K562 (cell line): ENCODE measurements at regions not wholly inside any gene's neighbourhood (a gene's known extent, or its start where the extent isn't known, plus 50 kb on each side); places are given as distances from the start of the nearest gene placed in this dataset.

Experiments
- ATAC-seq: fragments of 200-7000 bp; cut with Tn5 transposase; 3 replicates; pipeline ENCODE4 v1.9.1; 2020; ENCODE audit warnings: moderate library complexity
- BruUV-seq: library from RNA; stranded (reverse); fragments of 400-500 nt; replicated peaks from 2 replicates; lab custom pipeline; 2021; lab: Mats Ljungman, UMichigan
- CTCF ChIA-PET: fragments of 300-600 bp; formaldehyde crosslinking; extraction: SDS; loops from one replicate; lab custom pipeline; 2021; ENCODE audit warnings: low intra/inter-chr PET ratio; lab: Yijun Ruan, JAX
- POLR2A ChIA-PET: fragments of 300-600, 350-650 bp; sonication (Branson Sonifier 250); formaldehyde crosslinking; extraction: SDS; loops from one replicate; lab custom pipeline; 2021; ENCODE audit warnings: antibody characterized with exemption, inconsistent platforms; lab: Yijun Ruan, JAX
- DNase-seq, 4 experiments: peaks; one replicate each; pipeline versions ENCODE4 v3.0.0 to v3.0.0-alpha.2; 2011 to 2018; ENCODE audit warnings: low spot score in 3 of 4, mixed read lengths in 3 of 4; ENCODE audit errors: extremely low read depth in 1 of 4
- FAIRE-seq: peaks from 2 replicates; lab custom pipeline; 2011; peaks lifted over from hg19 to GRCh38; lab: Jason Lieb, UNC
- H2AFZ ChIP-seq: 2 replicates; pipeline ENCODE4 v1.6.0; 2011; ENCODE audit warnings: low read depth, low read length, control low read depth, inconsistent platforms
- H3K27ac ChIP-seq: fragments of 200-600 bp; 3 replicates; pipeline ENCODE4 v1.8.0; 2011; ENCODE audit warnings: low read depth, mild to moderate bottlenecking, control low read depth, inconsistent platforms, low read length, moderate library complexity, mixed read lengths; ENCODE audit errors: extremely low read depth
- H3K27me3 ChIP-seq, 2 experiments: fragments of 300-600 bp in 1 of 2; 2 replicates in 1 of 2; 3 replicates in 1 of 2; pipeline versions ENCODE4 v1.6.0 to v1.8.0; 2011; ENCODE audit warnings: inconsistent platforms in 2 of 2, low read length in 2 of 2, mild to moderate bottlenecking in 1 of 2, mixed read lengths in 1 of 2, moderate library complexity in 1 of 2; ENCODE audit not compliant: control insufficient read depth in 2 of 2, insufficient read depth in 2 of 2
- H3K36me3 ChIP-seq: fragments of 300-600 bp; 3 replicates; pipeline ENCODE4 v1.8.0; 2011; ENCODE audit warnings: mild to moderate bottlenecking, low read length, inconsistent platforms; ENCODE audit not compliant: control insufficient read depth, insufficient read depth
- H3K4me1 ChIP-seq, 2 experiments: fragments of 200-600 bp in 1 of 2; replicated peaks in 1 of 2; 2 replicates in 1 of 2; 3 replicates in 1 of 2; pipeline versions ENCODE4 v1.5.1 to v1.8.0; 2011; ENCODE audit warnings: inconsistent platforms in 2 of 2, low read length in 2 of 2, mild to moderate bottlenecking in 1 of 2, mixed read lengths in 1 of 2, moderate library complexity in 1 of 2; ENCODE audit not compliant: control insufficient read depth in 2 of 2, insufficient read depth in 2 of 2
- H3K4me2 ChIP-seq: 2 replicates; pipeline ENCODE4 v1.6.1; 2011; ENCODE audit warnings: low read length, control low read depth, inconsistent platforms, mixed read lengths; ENCODE audit not compliant: insufficient read depth
- H3K4me3 ChIP-seq: fragments of 200-600 bp; sonication (generic), shearing (Covaris generic); 2 replicates; pipeline ENCODE4 v1.5.1; 2016; ENCODE audit warnings: control low read depth, inconsistent platforms
- H3K79me2 ChIP-seq: fragments of 200-600 bp; 3 replicates; pipeline ENCODE4 v1.8.0; 2011; ENCODE audit warnings: low read length, inconsistent platforms; ENCODE audit not compliant: control insufficient read depth, insufficient read depth
- H3K9ac ChIP-seq, 2 experiments: 2 replicates each; pipeline versions ENCODE4 v1.6.0 to v1.6.1; 2011; ENCODE audit warnings: low read depth in 2 of 2, low read length in 2 of 2, control low read depth in 1 of 2, inconsistent platforms in 1 of 2, mild to moderate bottlenecking in 1 of 2, mixed read lengths in 1 of 2; ENCODE audit not compliant: insufficient read depth in 1 of 2
- H3K9me1 ChIP-seq: one replicate; pipeline ENCODE4 v1.6.0; 2011; ENCODE audit warnings: inconsistent platforms, mild to moderate bottlenecking, low read length, moderate library complexity; ENCODE audit not compliant: control insufficient read depth, insufficient read depth
- H3K9me3 ChIP-seq: replicated peaks from 2 replicates; pipeline ENCODE4 v1.5.1; 2011; ENCODE audit warnings: low read depth, low read length, inconsistent platforms; ENCODE audit not compliant: control insufficient read depth, insufficient read depth
- H4K20me1 ChIP-seq: replicated peaks from 2 replicates; pipeline ENCODE4 v1.6.1; 2011; ENCODE audit warnings: low read length, inconsistent platforms, mixed read lengths; ENCODE audit not compliant: control insufficient read depth, insufficient read depth
- CBX5 ChIP-seq: IDR thresholded peaks from 2 replicates; pipeline ENCODE4 v1.6.1; 2014; ENCODE audit warnings: low read depth, borderline replicate concordance
- DACH1 ChIP-seq: fragments of 450-650 bp; IDR thresholded peaks from 2 replicates; pipeline ENCODE4 v1.6.1; 2018; ENCODE audit not compliant: partially characterized antibody
- FOXJ3 ChIP-seq: sonication (generic); formaldehyde crosslinking; IDR thresholded peaks from 2 replicates; pipeline ENCODE4 v1.4.0; 2020; ENCODE audit warnings: mild to moderate bottlenecking, missing genetic modification reagents
- PCBP1 ChIP-seq: fragments of 200-400 bp; formaldehyde crosslinking; IDR thresholded peaks from 2 replicates; pipeline ENCODE4 v1.6.1; 2018; ENCODE audit warnings: mild to moderate bottlenecking, low read depth, low read length; ENCODE audit not compliant: poor library complexity, severe bottlenecking
- RFX7 ChIP-seq: fragments of 250-450 bp; sonication (Bioruptor Pico); IDR thresholded peaks from 2 replicates; pipeline ENCODE4 v1.5.1; 2021; ENCODE audit warnings: mild to moderate bottlenecking
- ZFP1 ChIP-seq: fragments of 450-650 bp; formaldehyde crosslinking; IDR thresholded peaks from 2 replicates; pipeline ENCODE4 v1.4.0; 2020; ENCODE audit warnings: mild to moderate bottlenecking, mixed read lengths
- ZNF165 ChIP-seq: fragments of 250-450 bp; sonication (Bioruptor Pico); IDR thresholded peaks from 2 replicates; pipeline ENCODE4 v1.4.0; 2020; ENCODE audit warnings: borderline replicate concordance
- ZNF224 ChIP-seq: sonication (generic); formaldehyde crosslinking; IDR thresholded peaks from 2 replicates; pipeline ENCODE4 v1.8.0; 2022; ENCODE audit warnings: mild to moderate bottlenecking, missing genetic modification reagents
- ZNF668 ChIP-seq: fragments of 250-450 bp; sonication (Bioruptor Pico); IDR thresholded peaks from 2 replicates; pipeline ENCODE4 v1.8.0; 2022; ENCODE audit warnings: mild to moderate bottlenecking, inconsistent platforms
- ZNF830 ChIP-seq: fragments of 250-450 bp; sonication (Bioruptor Pico); IDR thresholded peaks from 2 replicates; pipeline ENCODE4 v1.5.0; 2021; ENCODE audit warnings: mild to moderate bottlenecking
- WGBS: fragments of 100-300 bp; shearing (Covaris generic); methylation state at CpG from one replicate; pipeline ENCODE4 v1.1.6; 2016; ENCODE audit warnings: low coverage, mixed read lengths; ENCODE audit not compliant: insufficient coverage; ENCODE audit errors: missing lambda C conversion rate; 5-methylcytosine and 5-hydroxymethylcytosine counted together
- in situ Hi-C: fragments of 300-500 bp; cut with MboI; formaldehyde crosslinking; loops from 4 replicates; pipeline ENCODE4 v1.15.0; 2018; ENCODE audit warnings: inconsistent platforms, mixed read lengths
- intact Hi-C: fragments of 100-400 bp; cut with micrococcal nuclease; formaldehyde crosslinking; loops from 2 replicates; pipeline ENCODE4 v1.14.2; 2022
- TF ChIP-seq, protein P1 (sequence below), 2 experiments: IDR thresholded peaks in 1 of 2; conservative IDR thresholded peaks in 1 of 2; 2 replicates each; pipeline ENCODE4 v1.6.1; 2016; ENCODE audit warnings: low read depth in 2 of 2, mild to moderate bottlenecking in 1 of 2, missing compliant biosample characterization in 1 of 2, missing genetic modification characterization in 1 of 2, moderate library complexity in 1 of 2

- ATAC-seq (no peak), DNase-seq (no peak), FAIRE-seq (no peak)
- ChIA-PET CTCF (no interaction called here), POLR2A (no interaction called here)
- H4K20me1 ChIP-seq, result no peaks in the 10 kb centered on the region
- H3K9ac ChIP-seq, result no peak overlapping the region
- TF ChIP-seq DACH1 (no peak), ZNF224 (CRISPR knock-in tag) (no peak), ZNF668 (CRISPR knock-in tag) (no peak), FOXJ3 (no peak), PCBP1 (no peak), ZNF830 (CRISPR knock-in tag) (no peak), ZFP1 (CRISPR knock-in tag) (no peak), ZNF165 (CRISPR knock-in tag) (no peak), CBX5 (no peak), RFX7 (no peak)
- TF ChIP-seq, protein P1, sequence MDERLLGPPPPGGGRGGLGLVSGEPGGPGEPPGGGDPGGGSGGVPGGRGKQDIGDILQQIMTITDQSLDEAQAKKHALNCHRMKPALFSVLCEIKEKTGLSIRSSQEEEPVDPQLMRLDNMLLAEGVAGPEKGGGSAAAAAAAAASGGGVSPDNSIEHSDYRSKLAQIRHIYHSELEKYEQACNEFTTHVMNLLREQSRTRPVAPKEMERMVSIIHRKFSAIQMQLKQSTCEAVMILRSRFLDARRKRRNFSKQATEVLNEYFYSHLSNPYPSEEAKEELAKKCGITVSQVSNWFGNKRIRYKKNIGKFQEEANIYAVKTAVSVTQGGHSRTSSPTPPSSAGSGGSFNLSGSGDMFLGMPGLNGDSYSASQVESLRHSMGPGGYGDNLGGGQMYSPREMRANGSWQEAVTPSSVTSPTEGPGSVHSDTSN (CRISPR knock-in tag; IDR thresholded peaks at IDR 0.05; ENCODE audit: low read depth), result no peak
- TF ChIP-seq, protein P1 (tag; conservative IDR thresholded peaks at IDR 0.05; ENCODE audit: low read depth), result no peak
- no TSS peak for BruUV-seq
- no peaks in the 10 kb centered on the region for H3K9me3 ChIP-seq
- H3K36me3 ChIP-seq, result no peaks in the 10 kb centered on the region
- no peaks in the 10 kb centered on the region for H3K27me3 ChIP-seq
- no peaks in the 10 kb centered on the region for H3K9me1 ChIP-seq
- H3K79me2 ChIP-seq, result no peaks in the 10 kb centered on the region
- intact Hi-C loops, result no loop called here
- H2AFZ ChIP-seq, result no peak overlapping the region
- H3K4me3 ChIP-seq, result no peak overlapping the region
- no peaks in the 10 kb centered on the region for H3K4me1 ChIP-seq
- H3K27ac ChIP-seq, result no peak overlapping the region
- WGBS, result 2% methylated on average over 4 of the region's 4 CpGs
- H3K4me2 ChIP-seq, result no peak overlapping the region
- in situ Hi-C loops, result no loop called here
These were observed 1086.9 kb downstream of the TMEM121 start for GRCh38 chr14:106613256-106613655.
